RWPE1 (cell line): ENCODE measurements at regions not wholly inside any gene's neighbourhood (a gene's known extent, or its start where the extent isn't known, plus 50 kb on each side); places are given as distances from the start of the nearest gene placed in this dataset.

Source experiments
- CTCF ChIA-PET: fragments of 350-600 bp; sonication (Branson Sonifier 250); formaldehyde crosslinking; extraction: SDS; loops from one replicate; lab custom pipeline; 2021; lab: Yijun Ruan, JAX
- POLR2A ChIA-PET: fragments of 400-600 bp; formaldehyde crosslinking; extraction: SDS; loops from one replicate; lab custom pipeline; 2020; ENCODE audit warnings: antibody characterized with exemption; ENCODE audit not compliant: low non-redundant PET; lab: Yijun Ruan, JAX
- DNase-seq: peaks from one replicate; pipeline ENCODE4 v3.0.0; 2012; ENCODE audit warnings: low spot score
- H3K27ac ChIP-seq: fragments of 450-650 bp; 2 replicates; pipeline ENCODE4 v1.5.1; 2017
- CTCF ChIP-seq: fragments of 450-650 bp; conservative IDR thresholded peaks from 2 replicates; pipeline ENCODE4 v1.5.1; 2017; ENCODE audit warnings: low read depth, mild to moderate bottlenecking

GRCh38 chr2:5825686-5826085 is 133.5 kb downstream of the SOX11 start:
- POLR2A ChIA-PET = no interaction called here
- CTCF ChIA-PET = no interaction called here
- no peak for TF ChIP-seq CTCF

GRCh38 chr2:5826979-5827655 is 134.9 kb downstream of the SOX11 start:
- CTCF ChIA-PET = no interaction called here
- H3K27ac ChIP-seq = no peak overlapping the region
- POLR2A ChIA-PET = no interaction called here
- no peak for DNase-seq
- no peak for TF ChIP-seq CTCF

More at GRCh38 chr2:5825686-5826085, 133.5 kb downstream of the SOX11 start:
- H3K27ac ChIP-seq = no peak overlapping the region
- DNase-seq = no peak

GRCh38 chr2:5834501-5834900 is 142.3 kb downstream of the SOX11 start:
- POLR2A ChIA-PET = no interaction called here
- CTCF ChIA-PET = no interaction called here
- no peak overlapping the region for H3K27ac ChIP-seq

GRCh38 chr2:5839550-5839949 is 147.4 kb downstream of the SOX11 start:
- DNase-seq = no peak
- no peak overlapping the region for H3K27ac ChIP-seq
- no peak for TF ChIP-seq CTCF
- ChIA-PET CTCF (no interaction called here), POLR2A (no interaction called here)

More at GRCh38 chr2:5834501-5834900, 142.3 kb downstream of the SOX11 start:
- DNase-seq = no peak
- TF ChIP-seq CTCF = no peak

GRCh38 chr2:5841126-5841525 is 148.9 kb downstream of the SOX11 start:
- TF ChIP-seq CTCF = no peak
- no peak for DNase-seq
- H3K27ac ChIP-seq = no peak overlapping the region
- ChIA-PET CTCF (no interaction called here), POLR2A (no interaction called here)

- CTCF ChIA-PET = no interaction called here
Observed at GRCh38 chr2:5842326-5842725, 150.1 kb downstream of the SOX11 start.

More at GRCh38 chr2:5842326-5842725, 150.1 kb downstream of the SOX11 start:
- no peak for DNase-seq
- TF ChIP-seq CTCF = no peak
- H3K27ac ChIP-seq = no peak overlapping the region
- POLR2A ChIA-PET = no interaction called here
